ENCODE measurements at regions not wholly inside any gene's neighbourhood (a gene's known extent, or its start where the extent isn't known, plus 50 kb on each side); places are given as distances from the start of the nearest gene placed in this dataset.

DNA sequence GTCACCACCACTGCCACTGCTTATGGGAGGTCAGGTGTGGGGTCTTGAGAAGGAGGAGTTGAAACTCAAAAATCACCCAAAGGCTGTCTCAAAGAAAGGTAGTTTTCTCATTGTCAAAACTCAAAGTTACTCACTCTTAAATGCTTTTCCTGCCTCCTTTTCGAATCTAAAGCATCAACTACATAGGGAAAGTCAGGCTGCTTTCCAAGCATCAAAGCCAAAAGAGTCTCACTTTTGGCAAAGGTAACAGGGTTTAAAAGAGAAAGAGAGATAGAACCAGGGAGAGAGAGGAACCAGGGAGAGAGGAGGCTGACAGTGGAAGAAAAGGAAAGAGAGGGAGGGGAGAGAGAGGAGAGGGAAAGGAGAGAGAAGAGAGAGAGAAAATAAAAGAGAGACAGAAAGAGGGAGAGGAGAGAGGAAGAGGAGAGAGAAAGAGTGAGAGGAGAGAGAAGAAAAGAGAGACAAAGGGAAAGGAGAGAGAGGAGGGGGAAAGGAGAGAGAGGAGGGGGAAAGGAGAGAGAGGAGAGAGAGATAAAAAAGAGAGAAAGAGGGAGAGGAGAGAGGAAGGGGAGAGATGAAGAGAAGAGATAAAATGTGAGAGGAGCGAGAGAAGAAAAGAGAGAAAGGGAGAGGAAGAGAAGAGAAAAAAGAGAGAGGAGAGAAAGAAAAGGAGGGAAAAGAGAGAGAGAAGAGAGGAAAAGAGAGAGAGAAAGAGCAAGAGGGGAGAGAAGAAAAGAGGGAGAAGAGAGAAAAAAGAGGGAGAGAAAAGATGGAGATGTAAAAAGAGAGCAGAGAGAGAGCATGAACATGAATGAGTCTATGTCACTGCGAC is 262.0 kb upstream of the TSHZ3 start:
- DNase-seq (no peak), ATAC-seq (no peak)
- Mint-ChIP-seq H3K9me3 (peaks cover 2% of the 10 kb centered on the region), H3K36me3 (ENCODE audit: low read depth) (no peaks in the 10 kb centered on the region), H3K27me3 (peaks cover 2% of the 10 kb centered on the region), H3K4me3 (no peak overlapping the region), H3K4me1 (ENCODE audit: low read depth) (no peaks in the 10 kb centered on the region), H3K27ac (no peak overlapping the region)
- POLR2A ChIA-PET, result no interaction called here
- intact Hi-C loops (cut with micrococcal nuclease), result no loop called here
- CTCF ChIA-PET, result no interaction called here
- TF ChIP-seq CTCF (IDR thresholded peaks at IDR 0.05), result no peak

DNA sequence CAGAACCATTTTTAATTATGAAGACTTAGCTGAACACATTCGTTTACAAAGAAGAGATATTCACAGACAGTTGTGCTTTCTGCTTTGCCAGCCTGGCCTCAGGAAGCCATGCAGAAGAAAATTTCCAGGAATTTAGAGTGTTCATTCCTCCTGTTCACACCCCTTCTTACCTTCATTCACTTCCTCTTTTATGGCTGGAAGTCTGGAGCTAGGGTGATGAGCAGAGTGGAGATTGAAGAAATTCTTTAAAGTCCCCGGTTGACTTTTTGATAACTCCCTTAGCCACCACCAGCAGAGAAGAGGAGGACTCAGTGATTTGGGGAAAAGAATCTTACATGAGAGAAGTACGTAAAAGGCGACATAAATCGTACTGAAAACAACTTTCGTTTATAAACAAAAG is 263.6 kb upstream of the TSHZ3 start:
- no peak for DNase-seq
- Mint-ChIP-seq H3K4me1 (ENCODE audit: low read depth) (no peaks in the 10 kb centered on the region), H3K9me3 (peaks cover 2% of the 10 kb centered on the region), H3K4me3 (no peak overlapping the region), H3K27ac (no peak overlapping the region), H3K36me3 (ENCODE audit: low read depth) (no peaks in the 10 kb centered on the region), H3K27me3 (peaks cover 2% of the 10 kb centered on the region)
- POLR2A ChIA-PET, result no interaction called here
- intact Hi-C loops (cut with micrococcal nuclease), result no loop called here
- ATAC-seq, result no peak
- CTCF ChIA-PET, result no interaction called here
- no peak for TF ChIP-seq CTCF (IDR thresholded peaks at IDR 0.05)

- TF ChIP-seq CTCF (IDR thresholded peaks at IDR 0.05), result no peak
- Mint-ChIP-seq H3K36me3 (ENCODE audit: low read depth) (no peaks in the 10 kb centered on the region), H3K4me1 (ENCODE audit: low read depth) (no peaks in the 10 kb centered on the region), H3K27ac (no peak overlapping the region), H3K27me3 (peaks cover 2% of the 10 kb centered on the region), H3K4me3 (no peak overlapping the region), H3K9me3 (peaks cover 2% of the 10 kb centered on the region)
- ChIA-PET POLR2A (interaction anchor here (0.6 kb wide), 1 partner anchor 301 kb away, joined by 3 read pairs; no protein-coding TSS in a partner anchor), CTCF (no interaction called here)
- DNase-seq, result no peak
- intact Hi-C loops (cut with micrococcal nuclease), result no loop called here
- no peak for ATAC-seq
Measured at GRCh38 chr19:31613683-31614219, 264.5 kb upstream of the TSHZ3 start.

- Mint-ChIP-seq H3K36me3 (ENCODE audit: low read depth) (no peaks in the 10 kb centered on the region), H3K27ac (no peak overlapping the region), H3K4me3 (no peak overlapping the region), H3K9me3 (peaks cover 2% of the 10 kb centered on the region), H3K4me1 (ENCODE audit: low read depth) (no peaks in the 10 kb centered on the region), H3K27me3 (peaks cover 2% of the 10 kb centered on the region)
- intact Hi-C loops (cut with micrococcal nuclease), result no loop called here
- ATAC-seq, result no peak
- no peak for DNase-seq
- TF ChIP-seq CTCF (IDR thresholded peaks at IDR 0.05), result no peak
- ChIA-PET POLR2A (no interaction called here), CTCF (no interaction called here)
Measured at GRCh38 chr19:31616031-31616430, 266.8 kb upstream of the TSHZ3 start.

GRCh38 chr19:31617010-31617585 is 267.9 kb upstream of the TSHZ3 start:
- Mint-ChIP-seq H3K27ac (no peak overlapping the region), H3K27me3 (no peaks in the 10 kb centered on the region), H3K9me3 (peaks cover 6% of the 10 kb centered on the region), H3K4me3 (no peak overlapping the region), H3K36me3 (ENCODE audit: low read depth) (no peaks in the 10 kb centered on the region), H3K4me1 (ENCODE audit: low read depth) (no peaks in the 10 kb centered on the region)
- ChIA-PET CTCF (no interaction called here), POLR2A (interaction anchor here (0.6 kb wide), 1 partner anchor 627 kb away, joined by 3 read pairs; no protein-coding TSS in a partner anchor)
- no peak for DNase-seq
- no peak for TF ChIP-seq CTCF (IDR thresholded peaks at IDR 0.05)
- intact Hi-C loops (cut with micrococcal nuclease), result no loop called here
- ATAC-seq, result no peak
